ENCODE measurements at regions not wholly inside any gene's neighbourhood (a gene's known extent, or its start where the extent isn't known, plus 50 kb on each side); places are given as distances from the start of the nearest gene placed in this dataset.

- Mint-ChIP-seq H3K4me1 (ENCODE audit: low read depth) (peaks cover 48% of the 10 kb centered on the region), H3K27ac (peak overlapping the region; percentile 7)
Observed at GRCh38 chr10:6350609-6351008, 147.9 kb downstream of the PFKFB3 start.

GRCh38 chr10:6351495-6351894 lies 148.8 kb downstream of the PFKFB3 start:
- Mint-ChIP-seq H3K4me3 (no peak overlapping the region), H3K36me3 (ENCODE audit: low read depth) (peaks cover 12% of the 10 kb centered on the region), H3K4me1 (ENCODE audit: low read depth) (peaks cover 40% of the 10 kb centered on the region), H3K27ac (no peak overlapping the region), H3K9me3 (peaks cover 13% of the 10 kb centered on the region), H3K27me3 (ENCODE audit: low read depth) (no peaks in the 10 kb centered on the region)

More at GRCh38 chr10:6350609-6351008, 147.9 kb downstream of the PFKFB3 start:
- no peaks in the 10 kb centered on the region for H3K27me3 Mint-ChIP-seq (ENCODE audit: low read depth)
- H3K36me3 Mint-ChIP-seq (ENCODE audit: low read depth) = peaks cover 12% of the 10 kb centered on the region
- H3K9me3 Mint-ChIP-seq = peaks cover 8% of the 10 kb centered on the region
- H3K4me3 Mint-ChIP-seq = no peak overlapping the region

DNA sequence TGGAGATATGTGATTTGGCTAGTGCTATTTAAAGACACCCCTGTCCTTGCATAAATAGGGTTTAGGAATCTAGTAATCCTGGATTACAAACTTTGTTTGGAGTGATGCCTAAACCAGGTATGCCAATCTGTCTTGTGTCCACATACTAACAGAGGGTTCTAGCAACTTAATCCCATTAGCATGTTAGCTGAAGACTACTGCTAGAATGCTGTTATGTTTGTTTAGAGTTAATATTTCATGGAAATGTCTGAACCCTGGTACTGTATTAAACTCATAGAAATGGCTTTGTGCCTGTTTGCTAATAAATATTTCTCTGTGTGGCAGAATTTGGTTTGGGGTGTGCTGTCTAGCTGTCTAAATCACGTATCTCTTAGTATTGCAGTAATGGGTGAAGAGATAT lies 150.8 kb downstream of the PFKFB3 start:
- H3K27ac Mint-ChIP-seq = no peak overlapping the region
- H3K4me1 Mint-ChIP-seq (ENCODE audit: low read depth) = peaks cover 21% of the 10 kb centered on the region
- peaks cover 15% of the 10 kb centered on the region for H3K36me3 Mint-ChIP-seq (ENCODE audit: low read depth)
- H3K27me3 Mint-ChIP-seq (ENCODE audit: low read depth) = no peaks in the 10 kb centered on the region
- peaks cover 25% of the 10 kb centered on the region for H3K9me3 Mint-ChIP-seq
- no peak overlapping the region for H3K4me3 Mint-ChIP-seq

- Mint-ChIP-seq H3K27me3 (ENCODE audit: low read depth) (no peaks in the 10 kb centered on the region), H3K9me3 (peaks cover 30% of the 10 kb centered on the region), H3K36me3 (ENCODE audit: low read depth) (peaks cover 18% of the 10 kb centered on the region), H3K4me3 (no peak overlapping the region), H3K4me1 (ENCODE audit: low read depth) (peaks cover 17% of the 10 kb centered on the region), H3K27ac (no peak overlapping the region)
Observed at GRCh38 chr10:6354168-6354772, 151.5 kb downstream of the PFKFB3 start.

GRCh38 chr10:6356280-6356793 lies 153.6 kb downstream of the PFKFB3 start:
- peaks cover 45% of the 10 kb centered on the region for H3K9me3 Mint-ChIP-seq
- H3K27ac Mint-ChIP-seq = no peak overlapping the region
- no peak overlapping the region for H3K4me3 Mint-ChIP-seq
- H3K36me3 Mint-ChIP-seq (ENCODE audit: low read depth) = peaks cover 18% of the 10 kb centered on the region
- peaks cover 5% of the 10 kb centered on the region for H3K4me1 Mint-ChIP-seq (ENCODE audit: low read depth)
- H3K27me3 Mint-ChIP-seq (ENCODE audit: low read depth) = no peaks in the 10 kb centered on the region

GRCh38 chr10:6361869-6362268 lies 159.1 kb downstream of the PFKFB3 start:
- Mint-ChIP-seq H3K4me3 (no peak overlapping the region), H3K27me3 (ENCODE audit: low read depth) (no peaks in the 10 kb centered on the region), H3K9me3 (peaks cover 34% of the 10 kb centered on the region), H3K36me3 (ENCODE audit: low read depth) (peaks cover 17% of the 10 kb centered on the region), H3K4me1 (ENCODE audit: low read depth) (peaks cover 2% of the 10 kb centered on the region), H3K27ac (no peak overlapping the region)

DNA sequence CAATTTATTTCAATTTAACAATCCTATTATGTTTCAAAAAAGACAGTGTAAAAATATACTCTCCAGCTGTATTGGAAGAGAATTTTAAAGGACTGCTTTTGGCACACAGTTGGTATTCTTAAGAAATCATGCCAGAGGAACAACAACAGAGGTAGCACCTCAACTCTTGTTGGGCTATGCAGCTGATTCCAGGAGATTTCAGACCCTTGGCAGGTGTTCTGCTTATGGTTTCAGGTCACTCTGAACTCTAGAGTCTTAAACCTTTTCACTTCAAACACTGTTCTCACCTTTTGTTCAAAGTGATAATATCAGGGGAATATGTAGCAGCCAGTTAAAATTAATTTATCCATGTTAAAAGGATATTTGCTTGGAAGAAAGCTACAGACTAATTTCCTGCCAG lies 160.1 kb downstream of the PFKFB3 start:
- no peak overlapping the region for H3K4me3 Mint-ChIP-seq
- no peaks in the 10 kb centered on the region for H3K27me3 Mint-ChIP-seq (ENCODE audit: low read depth)
- peaks cover 16% of the 10 kb centered on the region for H3K36me3 Mint-ChIP-seq (ENCODE audit: low read depth)
- no peak overlapping the region for H3K27ac Mint-ChIP-seq
- peaks cover 2% of the 10 kb centered on the region for H3K4me1 Mint-ChIP-seq (ENCODE audit: low read depth)
- H3K9me3 Mint-ChIP-seq = peaks cover 33% of the 10 kb centered on the region

DNA sequence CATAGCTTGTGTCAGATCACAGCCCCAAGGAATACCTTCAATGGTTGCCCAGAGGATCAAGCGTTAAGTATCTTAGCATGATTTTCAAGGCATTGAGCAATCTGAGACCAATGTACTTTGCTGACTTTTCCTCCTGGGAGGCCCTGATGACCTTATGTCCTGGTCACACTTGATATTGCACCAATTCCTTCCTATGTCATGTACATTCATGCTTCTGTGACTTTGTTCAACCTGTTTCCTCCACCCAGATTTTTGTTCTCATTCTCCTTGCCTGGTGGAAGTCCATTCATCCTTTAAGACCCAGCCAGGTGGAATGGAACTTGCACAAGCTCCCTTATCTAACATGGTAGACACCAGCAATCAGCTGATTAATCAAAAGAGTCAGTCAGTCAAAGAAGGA lies 160.8 kb downstream of the PFKFB3 start:
- Mint-ChIP-seq H3K4me1 (ENCODE audit: low read depth) (peaks cover 2% of the 10 kb centered on the region), H3K27ac (no peak overlapping the region), H3K36me3 (ENCODE audit: low read depth) (peaks cover 15% of the 10 kb centered on the region), H3K4me3 (no peak overlapping the region), H3K9me3 (peaks cover 29% of the 10 kb centered on the region), H3K27me3 (ENCODE audit: low read depth) (peaks cover 2% of the 10 kb centered on the region)

DNA sequence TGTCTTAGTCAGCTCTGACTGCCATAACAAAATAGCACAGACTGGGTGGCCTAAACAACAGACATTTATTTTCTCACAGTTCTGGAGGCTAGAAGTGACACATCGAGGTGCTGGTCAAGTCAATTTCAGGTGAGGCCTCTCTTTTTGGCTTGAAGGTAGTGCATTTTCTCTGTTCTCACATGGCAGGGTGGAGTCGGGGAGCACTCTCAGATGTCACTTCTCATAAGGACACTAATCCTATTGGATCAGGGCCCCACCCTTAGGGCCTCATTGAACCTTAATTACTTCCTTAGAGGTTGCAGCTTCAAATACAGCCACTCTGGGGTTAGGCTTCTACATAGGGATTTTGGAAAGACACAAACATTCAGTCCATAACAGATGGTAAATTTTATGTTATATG lies 161.6 kb downstream of the PFKFB3 start:
- H3K4me3 Mint-ChIP-seq = no peak overlapping the region
- no peak overlapping the region for H3K27ac Mint-ChIP-seq
- H3K4me1 Mint-ChIP-seq (ENCODE audit: low read depth) = peaks cover 4% of the 10 kb centered on the region
- H3K9me3 Mint-ChIP-seq = peaks cover 24% of the 10 kb centered on the region
- peaks cover 4% of the 10 kb centered on the region for H3K27me3 Mint-ChIP-seq (ENCODE audit: low read depth)
- H3K36me3 Mint-ChIP-seq (ENCODE audit: low read depth) = peaks cover 12% of the 10 kb centered on the region

DNA sequence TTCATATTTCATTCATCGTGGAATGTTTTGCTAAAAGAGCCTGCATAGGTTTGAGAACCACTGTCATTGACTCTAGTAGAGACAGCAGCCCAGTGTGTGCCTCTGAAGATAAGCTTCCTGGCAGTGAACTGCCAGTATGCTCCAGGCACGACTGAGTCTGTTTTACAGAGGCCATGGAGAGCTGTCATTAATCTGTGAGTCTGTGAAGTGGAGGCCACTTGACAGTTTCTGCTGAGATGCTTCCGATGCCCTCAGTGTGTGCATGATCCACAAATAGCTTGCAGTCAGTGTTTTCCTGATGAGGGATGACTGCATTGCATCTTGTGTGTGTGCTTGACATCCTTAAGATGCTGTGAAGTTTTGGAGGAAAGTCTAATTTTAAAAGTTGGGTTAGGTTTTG lies 162.2 kb downstream of the PFKFB3 start:
- Mint-ChIP-seq H3K27ac (no peak overlapping the region), H3K9me3 (peaks cover 20% of the 10 kb centered on the region), H3K4me1 (ENCODE audit: low read depth) (peaks cover 4% of the 10 kb centered on the region), H3K4me3 (no peak overlapping the region), H3K36me3 (ENCODE audit: low read depth) (peaks cover 12% of the 10 kb centered on the region), H3K27me3 (ENCODE audit: low read depth) (peaks cover 4% of the 10 kb centered on the region)

DNA sequence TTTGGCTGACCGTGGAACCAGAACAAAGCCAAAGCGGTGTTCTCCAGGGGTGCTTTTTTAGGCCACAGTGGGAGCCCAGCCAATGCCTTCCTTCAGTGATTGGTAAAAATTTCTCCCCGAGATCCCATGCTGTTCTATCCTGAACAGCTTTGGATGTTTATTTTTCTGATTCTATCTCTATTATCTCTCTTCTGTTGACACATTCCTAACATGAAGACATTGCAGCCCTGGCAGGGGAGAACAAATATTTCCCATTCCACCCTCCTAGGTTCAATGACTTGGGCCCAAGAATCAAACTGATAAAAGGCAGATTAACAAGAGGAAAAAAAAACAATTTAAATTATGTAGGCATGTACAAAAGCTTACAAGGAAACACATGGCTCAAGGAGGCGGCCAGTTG lies 162.7 kb downstream of the PFKFB3 start:
- Mint-ChIP-seq H3K4me3 (no peak overlapping the region), H3K36me3 (ENCODE audit: low read depth) (peaks cover 10% of the 10 kb centered on the region), H3K27ac (no peak overlapping the region), H3K4me1 (ENCODE audit: low read depth) (peaks cover 4% of the 10 kb centered on the region), H3K9me3 (peaks cover 17% of the 10 kb centered on the region), H3K27me3 (ENCODE audit: low read depth) (peaks cover 4% of the 10 kb centered on the region)

Data from T-helper 1 cell treated with Interleukin-12 subunit alpha and Interleukin-12 subunit beta and Interleukin-4 antibody, amounts not matched to agents 30 μg/mL and 1 μg/mL, for 36 hours (primary cell).